OCI-LY7 (cell line): ENCODE measurements at regions not wholly inside any gene's neighbourhood (a gene's known extent, or its start where the extent isn't known, plus 50 kb on each side); places are given as distances from the start of the nearest gene placed in this dataset.
"Not testable (repeated sequence)": the region's sequence is repeated elsewhere in the genome, so short reads cannot be mapped to it uniquely, and the experiment has no call there.

Source experiments
- BruUV-seq: library from RNA; stranded (reverse); fragments of 400-500 nt; replicated peaks from 2 replicates; lab custom pipeline; 2021; lab: Mats Ljungman, UMichigan
- CTCF ChIA-PET: fragments of 300-600 bp; sonication (Branson Sonifier 250); formaldehyde crosslinking; loops from one replicate; lab custom pipeline; 2022; ENCODE audit warnings: antibody characterized with exemption; ENCODE audit not compliant: unreplicated experiment; lab: Charles Lee
- POLR2A ChIA-PET: fragments of 300-600 bp; sonication (Branson Sonifier 250); formaldehyde crosslinking; loops from one replicate; lab custom pipeline; 2022; ENCODE audit warnings: antibody characterized with exemption; lab: Charles Lee
- DNase-seq: peaks from one replicate; pipeline ENCODE4 v3.0.0-alpha.2; 2015; ENCODE audit warnings: low spot score
- H2AFZ ChIP-seq: fragments of 200-600 bp; sonication (generic), shearing (Covaris generic); 2 replicates; pipeline ENCODE4 v1.6.1; 2014; ENCODE audit warnings: mild to moderate bottlenecking, antibody characterized with exemption, low read length, moderate library complexity
- H3K27ac ChIP-seq: fragments of 200-600 bp; sonication (generic); 2 replicates; pipeline ENCODE4 v1.5.1; 2014; ENCODE audit warnings: mixed run types, low read depth, mild to moderate bottlenecking, moderate library complexity, low read length, inconsistent platforms; ENCODE audit not compliant: poor library complexity, severe bottlenecking
- H3K36me3 ChIP-seq: fragments of 200-600 bp; sonication (generic); 2 replicates; pipeline ENCODE4 v1.6.1; 2014; ENCODE audit warnings: mild to moderate bottlenecking, antibody characterized with exemption, low read length, moderate library complexity, mixed read lengths; ENCODE audit not compliant: insufficient read depth
- H3K4me1 ChIP-seq: fragments of 200-600 bp; sonication (generic); 2 replicates; pipeline ENCODE4 v1.5.1; 2014; ENCODE audit warnings: mild to moderate bottlenecking, low read length; ENCODE audit not compliant: insufficient read depth, poor library complexity, severe bottlenecking
- H3K4me2 ChIP-seq: fragments of 200-600 bp; sonication (generic); 2 replicates; pipeline ENCODE4 v1.6.1; 2014; ENCODE audit warnings: mild to moderate bottlenecking, low read length
- H3K4me3 ChIP-seq: fragments of 200-600 bp; sonication (generic); 2 replicates; pipeline ENCODE4 v1.5.1; 2014; ENCODE audit warnings: mild to moderate bottlenecking, low read depth, low read length; ENCODE audit not compliant: poor library complexity, severe bottlenecking
- H3K79me2 ChIP-seq: fragments of 200-600 bp; sonication (generic); 2 replicates; pipeline ENCODE4 v1.6.1; 2016; ENCODE audit warnings: low read depth, mild to moderate bottlenecking, low read length, moderate library complexity, mixed read lengths; ENCODE audit not compliant: insufficient read depth
- H3K9me2 ChIP-seq: fragments of 200-600 bp; sonication (generic); 2 replicates; pipeline ENCODE4 v1.6.1; 2016; ENCODE audit warnings: mild to moderate bottlenecking, low read length, mixed read lengths; ENCODE audit not compliant: insufficient read depth
- H3K9me3 ChIP-seq: fragments of 200-600 bp; sonication (generic); 2 replicates; pipeline ENCODE4 v1.6.1; 2014; ENCODE audit warnings: mild to moderate bottlenecking, mixed run types, low read length, mixed read lengths
- H4K20me1 ChIP-seq: fragments of 200-600 bp; sonication (generic); 2 replicates; pipeline ENCODE4 v1.6.1; 2014; ENCODE audit warnings: mild to moderate bottlenecking, antibody characterized with exemption, low read length, moderate library complexity, mixed read lengths; ENCODE audit not compliant: insufficient read depth
- CTCF ChIP-seq: fragments of 200-600 bp; sonication (generic); conservative IDR thresholded peaks from 2 replicates; pipeline ENCODE4 v1.5.1; 2014; ENCODE audit warnings: mild to moderate bottlenecking, antibody characterized with exemption, low read length, moderate library complexity, mixed read lengths
- EZH2phosphoT487 ChIP-seq: fragments of 200-600 bp; sonication (generic); IDR thresholded peaks from 2 replicates; pipeline ENCODE4 v1.6.1; 2018; ENCODE audit warnings: low read depth, borderline replicate concordance, mild to moderate bottlenecking, mixed run types, antibody characterized with exemption, low read length, moderate library complexity, mixed read lengths
- intact Hi-C: fragments of 100-400 bp; cut with micrococcal nuclease; formaldehyde crosslinking; loops from one replicate; pipeline ENCODE4 v1.10.0; 2022; ENCODE audit not compliant: unreplicated experiment

GRCh38 chr10:47166405-47166777 lies 133.6 kb upstream of the GDF10 start:
- no TSS peak for BruUV-seq

GRCh38 chr10:47166808-47167581 lies 133.0 kb upstream of the GDF10 start:
- H3K4me2 ChIP-seq, H2AFZ ChIP-seq, H3K79me2 ChIP-seq, H3K9me2 ChIP-seq, BruUV-seq, H3K4me3 ChIP-seq, intact Hi-C loops, DNase-seq, H3K4me1 ChIP-seq, H3K36me3 ChIP-seq, CTCF ChIA-PET, H3K9me3 ChIP-seq, H3K27ac ChIP-seq, H4K20me1 ChIP-seq: not testable (repeated sequence)
- POLR2A ChIA-PET: interaction anchor here (0.7 kb wide), 1 partner anchor 14 kb away, joined by 3 read pairs; no protein-coding TSS in a partner anchor

More at GRCh38 chr10:47166405-47166777, 133.6 kb upstream of the GDF10 start:
- TF ChIP-seq EZH2phosphoT487: no peak
- no peak for TF ChIP-seq CTCF
- CTCF ChIA-PET: no interaction called here
- intact Hi-C loops: no loop called here
- no peak overlapping the region for H2AFZ ChIP-seq
- H3K4me3 ChIP-seq: no peak overlapping the region
- no peaks in the 10 kb centered on the region for H3K4me1 ChIP-seq
- POLR2A ChIA-PET: no interaction called here
- H3K9me2 ChIP-seq: no peaks in the 10 kb centered on the region
- H3K4me2 ChIP-seq: no peak overlapping the region
- no peaks in the 10 kb centered on the region for H3K36me3 ChIP-seq
- DNase-seq: no peak
- no peaks in the 10 kb centered on the region for H4K20me1 ChIP-seq
- H3K9me3 ChIP-seq: peaks cover 5% of the 10 kb centered on the region; the same call in 1 of the 2 replicates
- H3K27ac ChIP-seq: no peak overlapping the region
- H3K79me2 ChIP-seq: no peaks in the 10 kb centered on the region

GRCh38 chr10:47167591-47167990 lies 132.4 kb upstream of the GDF10 start:
- Histone ChIP-seq H3K27ac (no peak overlapping the region), H3K4me1 (no peaks in the 10 kb centered on the region), H2AFZ (no peak overlapping the region), H4K20me1 (no peaks in the 10 kb centered on the region), H3K36me3 (no peaks in the 10 kb centered on the region), H3K79me2 (no peaks in the 10 kb centered on the region), H3K9me2 (no peaks in the 10 kb centered on the region), H3K4me3 (no peak overlapping the region), H3K4me2 (no peak overlapping the region), H3K9me3 (peaks cover 5% of the 10 kb centered on the region; the same call in 1 of the 2 replicates)
- TF ChIP-seq CTCF (no peak), EZH2phosphoT487 (no peak)
- ChIA-PET CTCF (no interaction called here), POLR2A (interaction anchor here (0.7 kb wide), 1 partner anchor 15 kb away, joined by 3 read pairs; no protein-coding TSS in a partner anchor)
- DNase-seq: no peak
- intact Hi-C loops: no loop called here
- no TSS peak for BruUV-seq
